Panc1 (cell line): ENCODE measurements at regions not wholly inside any gene's neighbourhood (a gene's known extent, or its start where the extent isn't known, plus 50 kb on each side); places are given as distances from the start of the nearest gene placed in this dataset.

ENCODE experiments used
- ATAC-seq: fragments of 200-7000 bp; cut with Tn5 transposase; 2 replicates; pipeline ENCODE4 v1.9.1; 2020; ENCODE audit warnings: mild to moderate bottlenecking, moderate library complexity
- BruUV-seq: library from RNA; stranded (reverse); fragments of 400-500 nt; replicated peaks from 2 replicates; lab custom pipeline; 2021; lab: Mats Ljungman, UMichigan
- CTCF ChIA-PET: fragments of 300-600 bp; sonication (Branson Sonifier 250); formaldehyde crosslinking; loops from one replicate; lab custom pipeline; 2022; ENCODE audit warnings: antibody characterized with exemption; lab: Charles Lee
- POLR2A ChIA-PET: fragments of 300-600 bp; sonication (Branson Sonifier 250); formaldehyde crosslinking; loops from one replicate; lab custom pipeline; 2022; ENCODE audit warnings: antibody characterized with exemption; lab: Charles Lee
- DNase-seq: peaks from one replicate; pipeline ENCODE4 v3.0.0-alpha.2; 2010; ENCODE audit warnings: low read depth, low spot score
- H3K27ac ChIP-seq: 2 replicates; pipeline ENCODE4 v1.5.1; 2011; ENCODE audit warnings: mild to moderate bottlenecking, low read length, inconsistent platforms
- H3K27me3 ChIP-seq: fragments of 200-500 bp; sonication (Bioruptor generic); 2 replicates; pipeline ENCODE4 v1.6.0; 2014; ENCODE audit warnings: low read length, inconsistent platforms; ENCODE audit not compliant: control insufficient read depth, insufficient read depth
- H3K36me3 ChIP-seq: fragments of 200-500 bp; sonication (Bioruptor generic); 2 replicates; pipeline ENCODE4 v1.5.1; 2014; ENCODE audit warnings: inconsistent platforms, mild to moderate bottlenecking, low read length, moderate library complexity; ENCODE audit not compliant: control insufficient read depth, insufficient read depth
- H3K4me1 ChIP-seq: 2 replicates; pipeline ENCODE4 v1.5.1; 2011; ENCODE audit warnings: inconsistent platforms, mild to moderate bottlenecking, low read length, moderate library complexity; ENCODE audit not compliant: control insufficient read depth, insufficient read depth
- H3K4me3 ChIP-seq, 2 experiments: 2 replicates each; pipeline ENCODE4 v1.5.1; 2011 to 2012; ENCODE audit warnings: low read depth in 2 of 2, low read length in 2 of 2, mild to moderate bottlenecking in 2 of 2, inconsistent platforms in 1 of 2, moderate library complexity in 1 of 2
- H3K9me3 ChIP-seq: fragments of 200-500 bp; sonication (Bioruptor generic); 2 replicates; pipeline ENCODE4 v1.5.1; 2014; ENCODE audit warnings: low read depth, mild to moderate bottlenecking, inconsistent platforms, low read length, moderate library complexity; ENCODE audit not compliant: control insufficient read depth, insufficient read depth
- CTCF ChIP-seq: fragments of 450-650 bp; IDR thresholded peaks from 2 replicates; pipeline ENCODE4 v1.5.1; 2017; ENCODE audit warnings: mild to moderate bottlenecking
- POLR2AphosphoS5 ChIP-seq: IDR thresholded peaks from 2 replicates; pipeline ENCODE4 v1.6.1; 2012; ENCODE audit warnings: mild to moderate bottlenecking, low read depth, low read length, moderate library complexity
- REST ChIP-seq, 2 experiments: IDR thresholded peaks; 2 replicates each; pipeline ENCODE4 v1.6.1; 2011 to 2012; ENCODE audit warnings: low read depth in 2 of 2, control low read depth in 1 of 2, low read length in 1 of 2, mild to moderate bottlenecking in 1 of 2, moderate library complexity in 1 of 2; ENCODE audit not compliant: insufficient read depth in 1 of 2
- SIN3A ChIP-seq: IDR thresholded peaks from 2 replicates; pipeline ENCODE4 v1.6.1; 2012; ENCODE audit warnings: low read depth, mild to moderate bottlenecking, low read length, moderate library complexity, borderline replicate concordance; ENCODE audit not compliant: insufficient read depth
- TCF7L2 ChIP-seq: IDR thresholded peaks from 2 replicates; pipeline ENCODE4 v1.6.1; 2011; ENCODE audit warnings: mild to moderate bottlenecking, low read depth, low read length, inconsistent platforms
- in situ Hi-C: cut with HindIII; loops from 2 replicates; pipeline ENCODE4 v1.10.0; 2016; ENCODE audit warnings: low sequenced_read_pairs, low pct_unique_long_range_greater_than_20kb
- intact Hi-C: fragments of 100-400 bp; cut with micrococcal nuclease; formaldehyde crosslinking; loops from one replicate; pipeline ENCODE4 v1.10.0; 2022; ENCODE audit not compliant: unreplicated experiment

- intact Hi-C loops (no loop called here), in situ Hi-C loops (no loop called here)
- no peak overlapping the region for H3K27ac ChIP-seq
- H3K9me3 ChIP-seq, result peaks cover 9% of the 10 kb centered on the region; the same call in 1 of the 2 replicates
- TF ChIP-seq REST (IDR thresholded peaks at IDR 0.05; ENCODE audit: insufficient read depth in 1 of 2, low read depth in 2 of 2, low read length in 1 of 2), result no peak
- no peak for TF ChIP-seq TCF7L2
- TF ChIP-seq POLR2AphosphoS5, result no peak
- TF ChIP-seq CTCF, result no peak
- no peak for TF ChIP-seq SIN3A
- no peaks in the 10 kb centered on the region for H3K27me3 ChIP-seq
- no peak for ATAC-seq
- H3K36me3 ChIP-seq, result no peaks in the 10 kb centered on the region
- DNase-seq, result no peak
- CTCF ChIA-PET, result no interaction called here
- H3K4me1 ChIP-seq, result no peaks in the 10 kb centered on the region
- POLR2A ChIA-PET, result interaction anchor here (0.6 kb wide), 1 partner anchor 683 kb away, joined by 4 read pairs; no protein-coding TSS in a partner anchor
- H3K4me3 ChIP-seq, result no peak overlapping the region
- BruUV-seq, result no TSS peak
Measured at GRCh38 chr6:116982401-116982800, 105.4 kb downstream of the RFX6 start.

GRCh38 chr6:116983375-116983774 is 106.3 kb downstream of the RFX6 start:
- ChIA-PET POLR2A (no interaction called here), CTCF (no interaction called here)
- H3K4me1 ChIP-seq, result no peaks in the 10 kb centered on the region
- no peak overlapping the region for H3K27ac ChIP-seq
- H3K4me3 ChIP-seq, result no peak overlapping the region
- BruUV-seq, result no TSS peak
- no peaks in the 10 kb centered on the region for H3K27me3 ChIP-seq
- ATAC-seq (no peak), DNase-seq (no peak)
- no peak for TF ChIP-seq CTCF
- TF ChIP-seq TCF7L2, result no peak
- TF ChIP-seq POLR2AphosphoS5, result no peak
- no peak for TF ChIP-seq REST (IDR thresholded peaks at IDR 0.05; ENCODE audit: insufficient read depth in 1 of 2, low read depth in 2 of 2, low read length in 1 of 2)
- TF ChIP-seq SIN3A, result no peak
- no peaks in the 10 kb centered on the region for H3K36me3 ChIP-seq
- intact Hi-C loops, result no loop called here
- in situ Hi-C loops, result no loop called here
- H3K9me3 ChIP-seq, result peaks cover 9% of the 10 kb centered on the region; the same call in 1 of the 2 replicates
